T-cell (primary cell): ENCODE measurements at regions not wholly inside any gene's neighbourhood (a gene's known extent, or its start where the extent isn't known, plus 50 kb on each side); places are given as distances from the start of the nearest gene placed in this dataset.

Source experiments
- ATAC-seq, 4 experiments: fragments of 200-7000 bp in 3 of 4; fragments of 150-1000 bp in 1 of 4; cut with Tn5 transposase; replicated peaks in 1 of 4; 1 replicate in 3 of 4; 2 replicates in 1 of 4; pipeline ENCODE4 v1.10.0; 2021; ENCODE audit warnings: moderate library complexity in 3 of 4, mild to moderate bottlenecking in 2 of 4, moderate number of reproducible peaks in 1 of 4
- CTCF ChIA-PET, 2 donors: fragments of 300-600 bp; sonication (Branson Sonifier 250); formaldehyde crosslinking; loops; one replicate each; lab custom pipeline; 2022; ENCODE audit warnings: antibody characterized with exemption in 2 of 2; lab: Charles Lee
- POLR2A ChIA-PET, 2 donors: fragments of 300-600 bp; sonication (Branson Sonifier 250); formaldehyde crosslinking; loops; one replicate each; lab custom pipeline; 2022; ENCODE audit warnings: antibody characterized with exemption in 2 of 2; lab: Charles Lee
- DNase-seq, 35 experiments: peaks; one replicate each; pipeline versions ENCODE4 v3.0.0 to v3.0.0-alpha.2; 2013 to 2023
- H3K27ac ChIP-seq: one replicate; pipeline ENCODE4 v1.5.1; 2013; ENCODE audit warnings: low read length
- H3K27me3 ChIP-seq, 2 experiments: replicated peaks in 1 of 2; 1 replicate in 1 of 2; 2 replicates in 1 of 2; pipeline versions ENCODE4 v1.6.1 to v1.7.0; 2013; ENCODE audit warnings: low read length in 1 of 2, mixed read lengths in 1 of 2; ENCODE audit not compliant: control insufficient read depth in 2 of 2, insufficient read depth in 2 of 2; ENCODE audit errors: extremely low read depth in 1 of 2
- H3K36me3 ChIP-seq, 2 donors: 1 replicate in 1 of 2; 2 replicates in 1 of 2; pipeline versions ENCODE4 v1.6.1 to v1.7.0; 2013; ENCODE audit warnings: low read length in 1 of 2; ENCODE audit not compliant: control insufficient read depth in 2 of 2, insufficient read depth in 1 of 2; ENCODE audit errors: extremely low read depth in 1 of 2
- H3K4me1 ChIP-seq, 2 experiments: 1 replicate in 1 of 2; 2 replicates in 1 of 2; pipeline versions ENCODE4 v1.6.1 to v1.7.0; 2013; ENCODE audit warnings: low read length in 2 of 2, mixed read lengths in 1 of 2; ENCODE audit not compliant: insufficient read depth in 2 of 2, control insufficient read depth in 1 of 2; ENCODE audit errors: extremely low read depth in 1 of 2
- H3K4me3 ChIP-seq, 2 donors: 1 replicate in 1 of 2; 2 replicates in 1 of 2; pipeline versions ENCODE4 v1.5.1 to v1.7.0; 2013; ENCODE audit warnings: mild to moderate bottlenecking in 2 of 2, low read length in 1 of 2, moderate library complexity in 1 of 2; ENCODE audit not compliant: control insufficient read depth in 1 of 2; ENCODE audit errors: extremely low read depth in 1 of 2
- H3K9me3 ChIP-seq: 2 replicates; pipeline ENCODE4 v1.7.0; 2013
- H3K27ac Mint-ChIP-seq, 2 donors: one replicate each; pipeline ENCODE4 v1.8.0; 2020 to 2021; ENCODE audit warnings: mild to moderate bottlenecking in 2 of 2, mixed read lengths in 2 of 2
- H3K27me3 Mint-ChIP-seq, 2 donors: one replicate each; pipeline ENCODE4 v1.8.0; 2021 to 2022; ENCODE audit warnings: mixed read lengths in 2 of 2
- H3K36me3 Mint-ChIP-seq: one replicate; pipeline ENCODE4 v1.8.0; 2021; ENCODE audit warnings: mixed read lengths
- H3K4me1 Mint-ChIP-seq, 3 donors: one replicate each; pipeline ENCODE4 v1.8.0; 2020 to 2022; ENCODE audit warnings: mixed read lengths in 3 of 3, mild to moderate bottlenecking in 1 of 3
- H3K4me3 Mint-ChIP-seq, 3 donors: one replicate each; pipeline ENCODE4 v1.8.0; 2020 to 2022; ENCODE audit warnings: mild to moderate bottlenecking in 3 of 3, mixed read lengths in 3 of 3, moderate library complexity in 3 of 3
- H3K9me3 Mint-ChIP-seq, 3 donors: one replicate each; pipeline ENCODE4 v1.8.0; 2020 to 2022; ENCODE audit warnings: mixed read lengths in 3 of 3
- WGBS: methylation state at CpG from one replicate; pipeline ENCODE4 v1.1.5; 2013; ENCODE audit warnings: missing lambda C conversion rate; ENCODE audit not compliant: insufficient coverage; 5-methylcytosine and 5-hydroxymethylcytosine counted together

- POLR2A ChIA-PET = no interaction called here
- Histone ChIP-seq H3K4me1 (no peaks in the 10 kb centered on the region), H3K27me3 (no peaks in the 10 kb centered on the region), H3K36me3 (no peaks in the 10 kb centered on the region), H3K27ac (no peak overlapping the region), H3K9me3 (no peaks in the 10 kb centered on the region), H3K4me3 (no peak overlapping the region)
- Mint-ChIP-seq H3K4me3 (no peak overlapping the region), H3K9me3 (peaks cover 5 to 24% (median 23%) of the 10 kb centered on the region in 3 donors), H3K27ac (no peak overlapping the region), H3K27me3 (no peaks in the 10 kb centered on the region), H3K36me3 (no peaks in the 10 kb centered on the region), H3K4me1 (no peaks in the 10 kb centered on the region)
- ATAC-seq (no peak), DNase-seq (no peak)
- CTCF ChIA-PET = no interaction called here
- WGBS = no CpG with 5 or more reads among the region's 4 CpGs
These were observed 527.6 kb upstream of the CDH18 start for GRCh38 chr5:20515606-20516005.

- no peak for ATAC-seq
- Mint-ChIP-seq H3K27me3 (no peaks in the 10 kb centered on the region), H3K4me3 (no peak overlapping the region), H3K4me1 (no peaks in the 10 kb centered on the region), H3K36me3 (no peaks in the 10 kb centered on the region), H3K27ac (no peak overlapping the region), H3K9me3 (peaks cover 8 to 27% (median 22%) of the 10 kb centered on the region in 3 donors)
- no peaks in the 10 kb centered on the region for H3K27me3 ChIP-seq
- CTCF ChIA-PET = no interaction called here
- POLR2A ChIA-PET = no interaction called here
- H3K9me3 ChIP-seq = no peaks in the 10 kb centered on the region
- WGBS = 80% methylated on average over 2 of the region's 4 CpGs
- no peaks in the 10 kb centered on the region for H3K36me3 ChIP-seq
- no peak overlapping the region for H3K27ac ChIP-seq
- H3K4me3 ChIP-seq = no peak overlapping the region
- no peak for DNase-seq
- no peaks in the 10 kb centered on the region for H3K4me1 ChIP-seq
These were observed 526.1 kb upstream of the CDH18 start for GRCh38 chr5:20514145-20514544.

GRCh38 chr5:20500546-20500945 lies 512.5 kb upstream of the CDH18 start:
- no peaks in the 10 kb centered on the region for H3K36me3 ChIP-seq
- 79% methylated on average over 2 of the region's 2 CpGs for WGBS
- Mint-ChIP-seq H3K27ac (no peak overlapping the region), H3K36me3 (no peaks in the 10 kb centered on the region), H3K27me3 (no peaks in the 10 kb centered on the region), H3K4me3 (no peak overlapping the region), H3K9me3 (peaks cover 0 to 22% (median 13%) of the 10 kb centered on the region in 3 donors), H3K4me1 (no peaks in the 10 kb centered on the region)
- H3K27me3 ChIP-seq = no peaks in the 10 kb centered on the region
- H3K4me1 ChIP-seq = no peaks in the 10 kb centered on the region
- H3K9me3 ChIP-seq = no peaks in the 10 kb centered on the region
- H3K4me3 ChIP-seq = no peak overlapping the region
- DNase-seq = no peak
- H3K27ac ChIP-seq = no peak overlapping the region
- POLR2A ChIA-PET = no interaction called here
- CTCF ChIA-PET = no interaction called here
- ATAC-seq = no peak

GRCh38 chr5:20498926-20499325 lies 510.9 kb upstream of the CDH18 start:
- no CpG with 5 or more reads among the region's 3 CpGs for WGBS
- no peak overlapping the region for H3K27ac ChIP-seq
- peaks cover 0 to 32% (median 14%) of the 10 kb centered on the region in 3 donors for H3K9me3 Mint-ChIP-seq
- H3K36me3 ChIP-seq = no peaks in the 10 kb centered on the region
- no peaks in the 10 kb centered on the region for H3K27me3 ChIP-seq
- no peak for DNase-seq
- H3K36me3 Mint-ChIP-seq = no peaks in the 10 kb centered on the region
- no peak overlapping the region for H3K27ac Mint-ChIP-seq
- no peaks in the 10 kb centered on the region for H3K27me3 Mint-ChIP-seq
- ATAC-seq = no peak
- H3K4me1 ChIP-seq = no peaks in the 10 kb centered on the region
- H3K4me3 ChIP-seq = no peak overlapping the region
- H3K9me3 ChIP-seq = no peaks in the 10 kb centered on the region
- H3K4me1 Mint-ChIP-seq = no peaks in the 10 kb centered on the region
- no peak overlapping the region for H3K4me3 Mint-ChIP-seq
- ChIA-PET POLR2A (no interaction called here), CTCF (no interaction called here)

- no CpG with 5 or more reads among the region's 1 CpG for WGBS
- Histone ChIP-seq H3K4me1 (no peaks in the 10 kb centered on the region), H3K4me3 (no peak overlapping the region), H3K9me3 (no peaks in the 10 kb centered on the region), H3K27ac (no peak overlapping the region), H3K27me3 (no peaks in the 10 kb centered on the region), H3K36me3 (no peaks in the 10 kb centered on the region)
- Mint-ChIP-seq H3K27me3 (no peaks in the 10 kb centered on the region), H3K36me3 (no peaks in the 10 kb centered on the region), H3K27ac (no peak overlapping the region), H3K4me1 (no peaks in the 10 kb centered on the region), H3K9me3 (peaks cover 0 to 32% (median 15%) of the 10 kb centered on the region in 3 donors), H3K4me3 (no peak overlapping the region)
- CTCF ChIA-PET = no interaction called here
- POLR2A ChIA-PET = no interaction called here
- DNase-seq = no peak
- no peak for ATAC-seq
These were observed 510.1 kb upstream of the CDH18 start for GRCh38 chr5:20498102-20498501.

- ChIA-PET POLR2A (no interaction called here), CTCF (no interaction called here)
- Mint-ChIP-seq H3K27me3 (no peaks in the 10 kb centered on the region), H3K4me3 (no peak overlapping the region), H3K4me1 (no peaks in the 10 kb centered on the region), H3K9me3 (peaks cover 0 to 27% (median 13%) of the 10 kb centered on the region in 3 donors), H3K36me3 (no peaks in the 10 kb centered on the region), H3K27ac (no peak overlapping the region)
- ATAC-seq (no peak), DNase-seq (no peak)
- Histone ChIP-seq H3K27me3 (no peaks in the 10 kb centered on the region), H3K27ac (no peak overlapping the region), H3K9me3 (no peaks in the 10 kb centered on the region), H3K4me3 (no peak overlapping the region), H3K36me3 (no peaks in the 10 kb centered on the region), H3K4me1 (no peaks in the 10 kb centered on the region)
- WGBS = no CpG with 5 or more reads among the region's 2 CpGs
These were observed 509.4 kb upstream of the CDH18 start for GRCh38 chr5:20497356-20497755.

GRCh38 chr5:20494706-20495105 lies 506.7 kb upstream of the CDH18 start:
- no peak for DNase-seq
- no peak overlapping the region for H3K4me3 Mint-ChIP-seq
- Histone ChIP-seq H3K36me3 (no peaks in the 10 kb centered on the region), H3K9me3 (no peaks in the 10 kb centered on the region), H3K27me3 (no peaks in the 10 kb centered on the region), H3K4me1 (no peaks in the 10 kb centered on the region), H3K27ac (no peak overlapping the region), H3K4me3 (no peak overlapping the region)
- H3K27ac Mint-ChIP-seq = no peak overlapping the region
- POLR2A ChIA-PET = no interaction called here
- no peaks in the 10 kb centered on the region for H3K27me3 Mint-ChIP-seq
- no peak for ATAC-seq
- CTCF ChIA-PET = no interaction called here
- H3K4me1 Mint-ChIP-seq = no peaks in the 10 kb centered on the region
- 93% methylated on average over 2 of the region's 5 CpGs for WGBS
- no peaks in the 10 kb centered on the region for H3K36me3 Mint-ChIP-seq
- H3K9me3 Mint-ChIP-seq = peaks cover 0 to 27% (median 9%) of the 10 kb centered on the region in 3 donors
